ENCODE measurements at regions not wholly inside any gene's neighbourhood (a gene's known extent, or its start where the extent isn't known, plus 50 kb on each side); places are given as distances from the start of the nearest gene placed in this dataset.

- no peak overlapping the region for H3K4me3 Mint-ChIP-seq
- no peaks in the 10 kb centered on the region for H3K36me3 Mint-ChIP-seq
- no peaks in the 10 kb centered on the region for H3K4me1 Mint-ChIP-seq
- Histone ChIP-seq H3K36me3 (ENCODE audit: control insufficient read depth, insufficient read depth, low read length) (no peaks in the 10 kb centered on the region), H3K4me3 (ENCODE audit: low read depth, low read length) (no peak overlapping the region), H3K27ac (ENCODE audit: insufficient read depth, low read length, poor library complexity, severe bottlenecking) (no peak overlapping the region), H3K4me1 (ENCODE audit: control insufficient read depth, insufficient read depth, low read length, poor library complexity, severe bottlenecking) (no peaks in the 10 kb centered on the region), H3K27me3 (ENCODE audit: control insufficient read depth, insufficient read depth, low read length) (no peaks in the 10 kb centered on the region), H3K9me3 (ENCODE audit: control insufficient read depth in 2 of 2, low read length in 2 of 2) (no peaks in the 10 kb centered on the region)
- ATAC-seq (ENCODE audit: low read depth in 2 of 2) (no peak), DNase-seq (no peak)
- peaks cover 0 to 2% (median 0%) of the 10 kb centered on the region in 7 donors for H3K9me3 Mint-ChIP-seq
- peaks cover 33% of the 10 kb centered on the region for H3K27me3 Mint-ChIP-seq
- no peak overlapping the region for H3K27ac Mint-ChIP-seq
Measured at GRCh38 chr10:14438576-14438975, 107.9 kb upstream of the FRMD4A start.

GRCh38 chr10:14438057-14438456 is 107.3 kb upstream of the FRMD4A start:
- H3K27me3 ChIP-seq (ENCODE audit: control insufficient read depth, insufficient read depth, low read length): no peaks in the 10 kb centered on the region
- Mint-ChIP-seq H3K36me3 (no peaks in the 10 kb centered on the region), H3K27ac (no peak overlapping the region), H3K9me3 (peaks cover 0 to 2% (median 0%) of the 10 kb centered on the region in 7 donors), H3K27me3 (peaks cover 33% of the 10 kb centered on the region), H3K4me1 (no peaks in the 10 kb centered on the region), H3K4me3 (no peak overlapping the region)
- H3K27ac ChIP-seq (ENCODE audit: insufficient read depth, low read length, poor library complexity, severe bottlenecking): no peak overlapping the region
- no peaks in the 10 kb centered on the region for H3K4me1 ChIP-seq (ENCODE audit: control insufficient read depth, insufficient read depth, low read length, poor library complexity, severe bottlenecking)
- no peaks in the 10 kb centered on the region for H3K36me3 ChIP-seq (ENCODE audit: control insufficient read depth, insufficient read depth, low read length)
- H3K9me3 ChIP-seq (ENCODE audit: control insufficient read depth in 2 of 2, low read length in 2 of 2): no peaks in the 10 kb centered on the region
- DNase-seq (no peak), ATAC-seq (ENCODE audit: low read depth in 2 of 2) (no peak)
- H3K4me3 ChIP-seq (ENCODE audit: low read depth, low read length): no peak overlapping the region

- Histone ChIP-seq H3K27me3 (ENCODE audit: control insufficient read depth, insufficient read depth, low read length) (peaks cover 5% of the 10 kb centered on the region), H3K27ac (ENCODE audit: insufficient read depth, low read length, poor library complexity, severe bottlenecking) (no peak overlapping the region), H3K4me1 (ENCODE audit: control insufficient read depth, insufficient read depth, low read length, poor library complexity, severe bottlenecking) (no peaks in the 10 kb centered on the region), H3K9me3 (ENCODE audit: control insufficient read depth in 2 of 2, low read length in 2 of 2) (no peaks in the 10 kb centered on the region), H3K36me3 (ENCODE audit: control insufficient read depth, insufficient read depth, low read length) (no peaks in the 10 kb centered on the region), H3K4me3 (ENCODE audit: low read depth, low read length) (no peak overlapping the region)
- ATAC-seq (ENCODE audit: low read depth in 2 of 2) (no peak), DNase-seq (no peak)
- Mint-ChIP-seq H3K4me3 (no peak overlapping the region), H3K9me3 (peaks cover 0 to 2% (median 0%) of the 10 kb centered on the region in 7 donors), H3K4me1 (no peaks in the 10 kb centered on the region), H3K36me3 (no peaks in the 10 kb centered on the region), H3K27ac (no peak overlapping the region), H3K27me3 (peaks cover 21% of the 10 kb centered on the region)
Measured at GRCh38 chr10:14435976-14436632, 105.4 kb upstream of the FRMD4A start.

GRCh38 chr10:14433147-14433546 is 102.4 kb upstream of the FRMD4A start:
- DNase-seq: no peak
- Histone ChIP-seq H3K4me3 (ENCODE audit: low read depth, low read length) (no peak overlapping the region), H3K9me3 (ENCODE audit: control insufficient read depth in 2 of 2, low read length in 2 of 2) (no peaks in the 10 kb centered on the region), H3K27ac (ENCODE audit: insufficient read depth, low read length, poor library complexity, severe bottlenecking) (no peak overlapping the region), H3K4me1 (ENCODE audit: control insufficient read depth, insufficient read depth, low read length, poor library complexity, severe bottlenecking) (no peaks in the 10 kb centered on the region), H3K27me3 (ENCODE audit: control insufficient read depth, insufficient read depth, low read length) (peaks cover 11% of the 10 kb centered on the region), H3K36me3 (ENCODE audit: control insufficient read depth, insufficient read depth, low read length) (no peaks in the 10 kb centered on the region)
- H3K36me3 Mint-ChIP-seq: no peaks in the 10 kb centered on the region
- ATAC-seq (ENCODE audit: low read depth in 2 of 2): no peak
- peaks cover 25% of the 10 kb centered on the region for H3K27me3 Mint-ChIP-seq
- no peaks in the 10 kb centered on the region for H3K4me1 Mint-ChIP-seq
- peaks cover 0 to 4% (median 0%) of the 10 kb centered on the region in 7 donors for H3K9me3 Mint-ChIP-seq
- H3K4me3 Mint-ChIP-seq: no peak overlapping the region
- no peak overlapping the region for H3K27ac Mint-ChIP-seq

- Mint-ChIP-seq H3K36me3 (no peaks in the 10 kb centered on the region), H3K9me3 (peaks cover 0 to 6% (median 0%) of the 10 kb centered on the region in 7 donors), H3K27me3 (peaks cover 24% of the 10 kb centered on the region), H3K4me3 (no peak overlapping the region), H3K4me1 (no peaks in the 10 kb centered on the region), H3K27ac (no peak overlapping the region)
- no peak for DNase-seq
- Histone ChIP-seq H3K4me1 (ENCODE audit: control insufficient read depth, insufficient read depth, low read length, poor library complexity, severe bottlenecking) (no peaks in the 10 kb centered on the region), H3K27me3 (ENCODE audit: control insufficient read depth, insufficient read depth, low read length) (peaks cover 13% of the 10 kb centered on the region), H3K36me3 (ENCODE audit: control insufficient read depth, insufficient read depth, low read length) (no peaks in the 10 kb centered on the region), H3K9me3 (ENCODE audit: control insufficient read depth in 2 of 2, low read length in 2 of 2) (no peaks in the 10 kb centered on the region), H3K27ac (ENCODE audit: insufficient read depth, low read length, poor library complexity, severe bottlenecking) (no peak overlapping the region), H3K4me3 (ENCODE audit: low read depth, low read length) (no peak overlapping the region)
- ATAC-seq (ENCODE audit: low read depth in 2 of 2): no peak
Measured at GRCh38 chr10:14431868-14432267, 101.1 kb upstream of the FRMD4A start.

GRCh38 chr10:14429043-14429700 is 98.4 kb upstream of the FRMD4A start:
- no peaks in the 10 kb centered on the region for H3K36me3 Mint-ChIP-seq
- H3K4me1 ChIP-seq (ENCODE audit: control insufficient read depth, insufficient read depth, low read length, poor library complexity, severe bottlenecking): no peaks in the 10 kb centered on the region
- H3K9me3 ChIP-seq (ENCODE audit: control insufficient read depth in 2 of 2, low read length in 2 of 2): no peaks in the 10 kb centered on the region
- DNase-seq (no peak), ATAC-seq (ENCODE audit: low read depth in 2 of 2) (no peak)
- H3K4me1 Mint-ChIP-seq: no peaks in the 10 kb centered on the region
- no peak overlapping the region for H3K27ac ChIP-seq (ENCODE audit: insufficient read depth, low read length, poor library complexity, severe bottlenecking)
- no peak overlapping the region for H3K27ac Mint-ChIP-seq
- peaks cover 32% of the 10 kb centered on the region for H3K27me3 Mint-ChIP-seq
- no peaks in the 10 kb centered on the region for H3K36me3 ChIP-seq (ENCODE audit: control insufficient read depth, insufficient read depth, low read length)
- peaks cover 16% of the 10 kb centered on the region for H3K27me3 ChIP-seq (ENCODE audit: control insufficient read depth, insufficient read depth, low read length)
- H3K9me3 Mint-ChIP-seq: peaks cover 0 to 6% (median 0%) of the 10 kb centered on the region in 7 donors
- H3K4me3 Mint-ChIP-seq: peak overlapping the region in 1 of 4 donors; percentile 11
- H3K4me3 ChIP-seq (ENCODE audit: low read depth, low read length): no peak overlapping the region

GRCh38 chr10:14425034-14425433 is 94.3 kb upstream of the FRMD4A start:
- no peak overlapping the region for H3K27ac ChIP-seq (ENCODE audit: insufficient read depth, low read length, poor library complexity, severe bottlenecking)
- no peaks in the 10 kb centered on the region for H3K36me3 ChIP-seq (ENCODE audit: control insufficient read depth, insufficient read depth, low read length)
- Mint-ChIP-seq H3K9me3 (peaks cover 0 to 2% (median 0%) of the 10 kb centered on the region in 7 donors), H3K4me1 (no peaks in the 10 kb centered on the region), H3K27ac (no peak overlapping the region), H3K36me3 (no peaks in the 10 kb centered on the region), H3K4me3 (no peak overlapping the region), H3K27me3 (peaks cover 32% of the 10 kb centered on the region)
- no peak overlapping the region for H3K4me3 ChIP-seq (ENCODE audit: low read depth, low read length)
- no peaks in the 10 kb centered on the region for H3K4me1 ChIP-seq (ENCODE audit: control insufficient read depth, insufficient read depth, low read length, poor library complexity, severe bottlenecking)
- peaks cover 23% of the 10 kb centered on the region for H3K27me3 ChIP-seq (ENCODE audit: control insufficient read depth, insufficient read depth, low read length)
- no peaks in the 10 kb centered on the region for H3K9me3 ChIP-seq (ENCODE audit: control insufficient read depth in 2 of 2, low read length in 2 of 2)
- ATAC-seq (ENCODE audit: low read depth in 2 of 2) (no peak), DNase-seq (no peak)

All from CD4-positive, CD25-positive, alpha-beta regulatory T cell (primary cell).